C4-2B (cell line): ENCODE measurements at regions not wholly inside any gene's neighbourhood (a gene's known extent, or its start where the extent isn't known, plus 50 kb on each side); places are given as distances from the start of the nearest gene placed in this dataset.

ENCODE experiments used
- H3K27ac ChIP-seq: fragments of 450-650 bp; 2 replicates; pipeline ENCODE4 v1.5.1; 2017
- ZFX ChIP-seq: fragments of 450-650 bp; IDR thresholded peaks from 2 replicates; pipeline ENCODE4 v1.6.1; 2017
- TF ChIP-seq, protein P1 (sequence below): fragments of 450-650 bp; conservative IDR thresholded peaks from 2 replicates; pipeline ENCODE4 v1.5.1; 2017; ENCODE audit warnings: mild to moderate bottlenecking

DNA sequence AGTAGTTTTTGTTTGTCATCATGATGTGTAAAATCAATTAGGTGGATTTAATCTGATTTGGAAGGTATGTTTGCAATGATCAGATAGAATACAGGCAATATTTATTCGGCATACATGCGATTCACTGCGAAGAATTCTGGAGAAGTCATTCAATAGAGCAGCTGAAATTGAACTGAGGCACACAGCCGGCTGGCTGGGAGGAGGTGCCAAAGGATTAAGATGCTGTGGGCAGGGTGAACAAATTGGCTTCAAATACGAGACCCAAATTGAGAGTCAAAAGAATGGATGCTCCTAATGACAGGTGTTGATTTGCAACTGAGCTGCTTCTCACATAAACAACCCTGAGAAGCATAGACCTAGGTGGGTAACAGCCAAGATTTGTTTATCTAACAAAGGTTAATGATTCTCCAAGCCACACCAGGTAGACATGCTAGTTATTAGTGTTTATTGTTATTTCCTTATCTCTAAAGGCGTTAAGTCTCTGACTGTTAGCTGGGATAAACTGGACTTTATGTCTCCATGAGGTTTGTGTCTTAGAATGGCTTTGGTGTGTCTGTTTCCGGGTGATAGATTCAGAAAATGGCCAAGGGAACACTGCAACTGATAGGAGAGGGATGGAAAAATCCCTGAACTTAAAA, 55.3 kb upstream of the CLINT1 start:
- TF ChIP-seq ZFX: no peak
- no peak overlapping the region for H3K27ac ChIP-seq

GRCh38 chr5:157913575-157913974, 54.6 kb upstream of the CLINT1 start:
- no peak for TF ChIP-seq ZFX
- TF ChIP-seq, protein P1, sequence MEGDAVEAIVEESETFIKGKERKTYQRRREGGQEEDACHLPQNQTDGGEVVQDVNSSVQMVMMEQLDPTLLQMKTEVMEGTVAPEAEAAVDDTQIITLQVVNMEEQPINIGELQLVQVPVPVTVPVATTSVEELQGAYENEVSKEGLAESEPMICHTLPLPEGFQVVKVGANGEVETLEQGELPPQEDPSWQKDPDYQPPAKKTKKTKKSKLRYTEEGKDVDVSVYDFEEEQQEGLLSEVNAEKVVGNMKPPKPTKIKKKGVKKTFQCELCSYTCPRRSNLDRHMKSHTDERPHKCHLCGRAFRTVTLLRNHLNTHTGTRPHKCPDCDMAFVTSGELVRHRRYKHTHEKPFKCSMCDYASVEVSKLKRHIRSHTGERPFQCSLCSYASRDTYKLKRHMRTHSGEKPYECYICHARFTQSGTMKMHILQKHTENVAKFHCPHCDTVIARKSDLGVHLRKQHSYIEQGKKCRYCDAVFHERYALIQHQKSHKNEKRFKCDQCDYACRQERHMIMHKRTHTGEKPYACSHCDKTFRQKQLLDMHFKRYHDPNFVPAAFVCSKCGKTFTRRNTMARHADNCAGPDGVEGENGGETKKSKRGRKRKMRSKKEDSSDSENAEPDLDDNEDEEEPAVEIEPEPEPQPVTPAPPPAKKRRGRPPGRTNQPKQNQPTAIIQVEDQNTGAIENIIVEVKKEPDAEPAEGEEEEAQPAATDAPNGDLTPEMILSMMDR: no peak
- H3K27ac ChIP-seq: no peak overlapping the region; the same call in 1 of the 2 replicates

DNA sequence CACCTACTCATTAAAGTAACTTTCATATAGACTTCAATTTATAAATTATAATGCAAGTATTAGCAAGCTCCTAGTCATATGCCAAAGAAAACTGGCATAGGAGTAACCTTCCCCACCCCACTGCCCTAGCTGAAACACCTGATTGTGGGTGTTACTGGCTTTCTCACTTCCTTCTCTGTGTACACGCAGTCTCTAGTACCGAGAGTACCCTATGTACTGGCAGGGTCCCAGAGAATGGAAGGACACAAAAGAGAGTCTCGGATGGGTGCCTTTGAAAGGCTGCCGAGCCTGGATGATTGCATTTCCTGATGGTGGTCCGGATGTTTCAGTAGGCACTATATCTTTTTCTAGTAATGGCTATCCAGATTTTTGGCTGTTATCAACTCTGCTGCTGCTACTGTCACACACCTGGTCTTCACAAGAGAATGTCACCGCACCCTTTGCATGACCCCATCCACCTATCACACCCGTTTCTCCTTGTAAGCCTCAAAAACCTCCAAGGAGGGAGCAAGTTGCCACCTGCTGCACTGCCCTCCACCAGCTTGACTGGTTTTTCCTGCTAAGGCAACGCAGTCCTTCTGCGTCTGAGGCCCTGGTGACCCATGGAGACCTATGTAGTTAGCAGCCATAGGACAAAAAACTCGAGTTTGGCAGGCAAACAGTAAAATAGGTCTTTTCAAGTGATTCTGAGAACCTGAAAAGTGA, 53.8 kb upstream of the CLINT1 start:
- peak overlapping the region; percentile 45 for H3K27ac ChIP-seq
- TF ChIP-seq, protein P1: no peak
- no peak for TF ChIP-seq ZFX

GRCh38 chr5:157911568-157911967, 52.6 kb upstream of the CLINT1 start:
- H3K27ac ChIP-seq: peak overlapping the region; percentile 45; the same call in 1 of the 2 replicates
- TF ChIP-seq ZFX: no peak
- TF ChIP-seq, protein P1: no peak
